Large intestine (tissue), 3 donors: ENCODE measurements at regions not wholly inside any gene's neighbourhood (a gene's known extent, or its start where the extent isn't known, plus 50 kb on each side); places are given as distances from the start of the nearest gene placed in this dataset.

Source experiments
- DNase-seq, 2 donors: peaks; one replicate each; pipeline versions ENCODE4 v3.0.0 to v3.0.0-alpha.2; 2013
- H3K27ac ChIP-seq: one replicate; pipeline ENCODE4 v1.5.1; 2013; ENCODE audit warnings: low read length
- H3K27me3 ChIP-seq: 2 replicates; pipeline ENCODE4 v1.6.1; 2013; ENCODE audit warnings: low read length; ENCODE audit not compliant: control insufficient read depth, insufficient read depth
- H3K36me3 ChIP-seq: 2 replicates; pipeline ENCODE4 v1.6.1; 2013; ENCODE audit warnings: low read length; ENCODE audit not compliant: control insufficient read depth, insufficient read depth
- H3K4me1 ChIP-seq: one replicate; pipeline ENCODE4 v1.6.1; 2013; ENCODE audit warnings: low read length; ENCODE audit not compliant: control insufficient read depth, insufficient read depth
- H3K4me3 ChIP-seq: one replicate; pipeline ENCODE4 v1.5.1; 2013; ENCODE audit warnings: low read length
- H3K9me3 ChIP-seq: one replicate; pipeline ENCODE4 v1.6.1; 2013; ENCODE audit warnings: mild to moderate bottlenecking, low read depth, low read length, moderate library complexity; ENCODE audit not compliant: control insufficient read depth
- WGBS: methylation state at CpG from one replicate; pipeline ENCODE4 v1.1.5; 2013; ENCODE audit warnings: low lambda C conversion rate; ENCODE audit not compliant: insufficient coverage; 5-methylcytosine and 5-hydroxymethylcytosine counted together

GRCh38 chr10:33733058-33733457, 398.6 kb upstream of the NRP1 start:
- WGBS, result no CpG with 5 or more reads among the region's 3 CpGs
- H3K36me3 ChIP-seq, result no peaks in the 10 kb centered on the region
- no peaks in the 10 kb centered on the region for H3K9me3 ChIP-seq
- H3K4me1 ChIP-seq, result no peaks in the 10 kb centered on the region
- no peak overlapping the region for H3K27ac ChIP-seq
- no peak overlapping the region for H3K4me3 ChIP-seq
- no peak for DNase-seq
- no peaks in the 10 kb centered on the region for H3K27me3 ChIP-seq

DNA sequence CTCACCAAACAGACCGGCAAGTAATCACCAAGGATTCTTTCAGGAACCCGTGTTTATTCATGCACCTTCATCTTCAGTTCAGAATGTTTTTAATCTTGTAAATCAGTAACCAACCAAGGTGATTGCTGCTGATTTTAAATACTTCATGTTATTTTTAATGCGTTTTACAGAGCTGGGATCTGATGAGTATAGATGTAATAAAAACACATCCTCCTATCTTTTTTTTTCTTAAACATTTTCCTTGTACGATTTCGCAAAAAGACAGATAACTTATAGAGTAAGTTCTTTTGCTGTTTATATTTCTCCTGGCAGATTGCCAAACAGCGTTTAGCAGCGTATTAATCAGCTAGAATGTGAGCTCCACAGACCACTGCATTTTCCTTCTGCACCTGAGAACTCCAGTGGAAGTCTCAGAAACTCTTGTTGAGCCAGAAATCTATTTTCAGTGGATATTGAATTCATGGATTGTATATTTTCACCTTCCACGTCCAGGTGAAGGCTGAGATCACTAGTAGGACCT, 397.8 kb upstream of the NRP1 start:
- no peaks in the 10 kb centered on the region for H3K27me3 ChIP-seq
- 29% methylated on average over 3 of the region's 8 CpGs for WGBS
- no peak overlapping the region for H3K4me3 ChIP-seq
- H3K36me3 ChIP-seq, result no peaks in the 10 kb centered on the region
- peaks cover 2% of the 10 kb centered on the region for H3K9me3 ChIP-seq
- DNase-seq, result no peak
- H3K4me1 ChIP-seq, result no peaks in the 10 kb centered on the region
- H3K27ac ChIP-seq, result no peak overlapping the region

GRCh38 chr10:33731322-33731721, 396.9 kb upstream of the NRP1 start:
- no peak overlapping the region for H3K27ac ChIP-seq
- no CpG with 5 or more reads among the region's 6 CpGs for WGBS
- no peaks in the 10 kb centered on the region for H3K27me3 ChIP-seq
- H3K36me3 ChIP-seq, result no peaks in the 10 kb centered on the region
- no peaks in the 10 kb centered on the region for H3K4me1 ChIP-seq
- DNase-seq, result no peak
- H3K9me3 ChIP-seq, result peaks cover 2% of the 10 kb centered on the region
- H3K4me3 ChIP-seq, result no peak overlapping the region

DNA sequence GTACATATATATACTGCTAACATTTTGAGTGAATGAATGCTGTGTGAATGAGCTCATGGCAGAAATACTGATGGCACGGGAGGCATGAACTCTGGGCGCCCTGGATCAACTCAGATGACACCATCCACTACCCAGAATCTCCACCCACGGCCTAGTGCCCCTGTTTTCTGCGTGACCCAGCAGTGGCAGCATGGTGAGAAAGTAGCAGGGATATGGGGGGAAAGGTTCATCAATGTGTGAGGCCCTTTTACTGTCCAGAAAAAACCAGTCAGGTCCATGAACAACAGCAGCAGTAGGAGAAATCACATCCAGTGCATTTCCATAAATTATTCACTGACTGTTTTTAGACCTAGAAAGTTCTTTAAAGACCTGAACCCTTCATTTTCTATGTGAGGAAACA, 391.0 kb upstream of the NRP1 start:
- Histone ChIP-seq H3K27me3 (no peaks in the 10 kb centered on the region), H3K36me3 (no peaks in the 10 kb centered on the region), H3K4me3 (no peak overlapping the region), H3K9me3 (peaks cover 2% of the 10 kb centered on the region), H3K27ac (no peak overlapping the region), H3K4me1 (no peaks in the 10 kb centered on the region)
- no peak for DNase-seq
- no CpG with 5 or more reads among the region's 4 CpGs for WGBS

DNA sequence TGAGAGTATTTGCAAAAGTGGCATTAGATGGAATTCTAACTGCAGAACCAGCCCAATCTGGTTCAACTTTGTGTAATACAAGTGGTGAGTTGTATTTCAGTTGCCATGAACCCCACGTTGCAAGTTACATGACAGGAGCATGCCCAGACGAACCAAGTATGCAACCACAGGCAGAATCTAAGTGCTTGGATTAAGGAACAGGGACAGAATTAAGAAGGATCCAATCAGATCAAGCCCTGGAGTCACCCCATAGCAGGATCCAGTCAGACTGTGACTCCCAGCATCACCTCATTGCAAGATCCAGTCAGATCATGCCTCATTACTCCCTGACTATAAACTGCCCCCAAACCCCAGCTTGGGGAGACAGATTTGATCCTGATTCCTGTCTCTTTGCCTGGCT, 388.7 kb upstream of the NRP1 start:
- no peaks in the 10 kb centered on the region for H3K36me3 ChIP-seq
- H3K4me1 ChIP-seq, result no peaks in the 10 kb centered on the region
- peaks cover 2% of the 10 kb centered on the region for H3K9me3 ChIP-seq
- no peak for DNase-seq
- no peak overlapping the region for H3K4me3 ChIP-seq
- H3K27me3 ChIP-seq, result no peaks in the 10 kb centered on the region
- WGBS, result no CpG with 5 or more reads among the region's 2 CpGs
- no peak overlapping the region for H3K27ac ChIP-seq

- no peak overlapping the region for H3K27ac ChIP-seq
- DNase-seq, result no peak
- H3K9me3 ChIP-seq, result no peaks in the 10 kb centered on the region
- no peaks in the 10 kb centered on the region for H3K36me3 ChIP-seq
- H3K27me3 ChIP-seq, result no peaks in the 10 kb centered on the region
- H3K4me1 ChIP-seq, result no peaks in the 10 kb centered on the region
- 86% methylated on average over 1 of the region's 3 CpGs for WGBS
- H3K4me3 ChIP-seq, result no peak overlapping the region
Observed at GRCh38 chr10:33722067-33722466, 387.6 kb upstream of the NRP1 start.

- no peaks in the 10 kb centered on the region for H3K9me3 ChIP-seq
- 100% methylated on average over 3 of the region's 7 CpGs for WGBS
Observed at GRCh38 chr10:33721509-33721908, 387.0 kb upstream of the NRP1 start.

DNA sequence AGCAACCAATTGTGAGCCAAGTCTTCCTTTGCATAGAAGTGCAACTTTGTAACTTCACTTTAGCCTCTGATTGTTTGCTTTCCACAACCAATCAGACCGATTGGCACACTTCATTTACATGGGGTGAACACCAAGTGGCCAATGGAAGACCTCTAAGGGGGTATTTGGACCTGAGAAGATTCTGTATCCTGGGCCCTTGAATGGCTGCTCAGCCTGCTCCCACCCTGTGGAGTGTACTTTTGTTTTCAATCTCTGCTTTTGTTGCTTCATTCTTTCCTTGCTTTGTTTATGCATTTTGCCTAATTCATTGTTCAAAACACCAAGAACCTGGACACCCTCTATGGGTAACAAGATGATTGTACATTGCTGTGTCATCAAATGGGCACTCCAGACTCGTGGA, 385.7 kb upstream of the NRP1 start:
- Histone ChIP-seq H3K9me3 (no peaks in the 10 kb centered on the region), H3K27ac (no peak overlapping the region), H3K36me3 (no peaks in the 10 kb centered on the region), H3K4me3 (no peak overlapping the region), H3K27me3 (no peaks in the 10 kb centered on the region), H3K4me1 (no peaks in the 10 kb centered on the region)
- WGBS, result no CpG with 5 or more reads among the region's 2 CpGs
- DNase-seq, result no peak

More at GRCh38 chr10:33721509-33721908, 387.0 kb upstream of the NRP1 start:
- Histone ChIP-seq H3K4me3 (no peak overlapping the region), H3K27ac (no peak overlapping the region), H3K4me1 (no peaks in the 10 kb centered on the region), H3K36me3 (no peaks in the 10 kb centered on the region), H3K27me3 (no peaks in the 10 kb centered on the region)
- DNase-seq, result no peak

DNA sequence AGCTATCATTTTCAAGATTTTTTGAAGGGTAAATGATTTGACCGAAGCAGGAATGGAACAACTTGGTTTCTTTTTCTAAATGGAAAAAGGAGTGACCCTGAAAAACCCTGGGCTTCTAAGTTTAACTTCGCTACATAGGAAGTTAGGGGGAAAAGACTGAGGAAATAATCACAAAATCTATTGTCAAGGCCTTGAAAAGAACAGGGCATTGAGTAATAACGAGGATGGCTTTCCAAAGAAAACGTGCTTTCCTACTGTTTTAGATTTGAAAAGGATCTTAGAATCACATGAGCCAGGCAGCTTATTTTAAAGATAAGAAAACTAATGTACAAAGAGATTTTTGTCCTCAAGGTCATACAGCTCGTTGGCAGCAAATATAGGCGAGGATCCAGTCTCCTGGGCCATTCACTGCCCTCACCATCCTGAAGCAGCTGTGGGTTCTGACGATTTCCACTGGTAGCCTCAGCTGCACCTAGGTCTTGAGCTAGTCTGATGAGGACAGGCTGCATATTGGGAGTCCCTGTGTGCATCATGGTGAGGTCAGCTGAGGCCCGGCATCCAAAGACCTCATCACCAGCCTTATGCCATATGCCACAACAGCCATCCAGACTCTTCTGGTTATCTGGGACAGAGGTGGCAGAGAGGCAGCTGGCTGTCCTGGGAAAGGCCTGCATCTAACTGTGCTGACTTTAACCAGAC, 384.7 kb upstream of the NRP1 start:
- H3K27ac ChIP-seq, result no peak overlapping the region
- no peak for DNase-seq
- H3K4me1 ChIP-seq, result no peaks in the 10 kb centered on the region
- H3K9me3 ChIP-seq, result no peaks in the 10 kb centered on the region
- no peaks in the 10 kb centered on the region for H3K27me3 ChIP-seq
- H3K4me3 ChIP-seq, result no peak overlapping the region
- WGBS, result no CpG with 5 or more reads among the region's 8 CpGs
- H3K36me3 ChIP-seq, result no peaks in the 10 kb centered on the region

DNA sequence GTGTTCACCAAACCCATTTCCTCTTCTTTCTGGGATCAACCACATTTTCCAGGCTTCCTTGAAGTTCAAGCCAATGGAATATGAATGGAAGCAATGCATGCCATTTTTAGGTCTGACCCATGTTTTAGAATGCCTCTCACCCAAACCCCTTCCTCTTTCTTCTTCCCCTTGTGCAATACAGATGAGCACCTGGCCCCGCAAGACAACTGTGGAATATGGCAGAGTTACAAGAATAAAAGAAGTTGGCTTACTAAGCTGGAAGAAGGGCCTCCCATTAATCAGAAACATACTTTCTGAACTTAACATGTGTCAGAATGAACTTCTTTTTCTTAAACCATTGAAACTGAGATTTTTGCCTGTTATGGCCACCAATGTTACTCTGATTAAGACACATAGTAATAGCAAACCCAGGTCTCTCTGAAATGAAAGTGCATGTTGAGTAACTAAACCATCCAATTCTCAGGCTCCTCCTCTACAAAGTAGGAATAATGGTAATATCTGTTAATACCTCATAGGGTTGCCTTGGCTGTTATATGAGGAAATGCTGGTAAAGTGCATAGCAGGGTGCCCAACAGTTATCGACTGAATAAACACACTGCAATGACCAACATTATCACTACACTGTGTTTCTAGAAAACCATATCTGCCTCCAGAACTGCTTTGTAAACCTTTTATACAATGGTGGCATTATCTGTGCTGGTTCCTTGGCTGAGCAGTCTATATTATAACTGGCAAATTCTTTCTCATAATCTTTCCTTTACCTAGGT, 382.2 kb upstream of the NRP1 start:
- no peaks in the 10 kb centered on the region for H3K9me3 ChIP-seq
- no peak overlapping the region for H3K27ac ChIP-seq
- H3K36me3 ChIP-seq, result no peaks in the 10 kb centered on the region
- no peaks in the 10 kb centered on the region for H3K27me3 ChIP-seq
- DNase-seq, result no peak
- WGBS, result no CpG with 5 or more reads among the region's 2 CpGs
- H3K4me3 ChIP-seq, result no peak overlapping the region
- no peaks in the 10 kb centered on the region for H3K4me1 ChIP-seq
